GM12892 (cell line): ENCODE measurements at regions not wholly inside any gene's neighbourhood (a gene's known extent, or its start where the extent isn't known, plus 50 kb on each side); places are given as distances from the start of the nearest gene placed in this dataset.

Experiments
- POLR2A ChIP-seq: IDR thresholded peaks from 2 replicates; pipeline ENCODE4 v1.6.1; 2011; ENCODE audit warnings: low read depth, low read length, control low read depth
- POLR2AphosphoS5 ChIP-seq: IDR thresholded peaks from 2 replicates; pipeline ENCODE4 v1.6.1; 2011; ENCODE audit warnings: low read depth, low read length, control low read depth

- TF ChIP-seq POLR2A = no peak
- TF ChIP-seq POLR2AphosphoS5 = no peak
Observed at GRCh38 chr15:79176151-79176550, 85.6 kb upstream of the RASGRF1 start.
